Peyer's patch (tissue), 4 donors: ENCODE measurements at regions not wholly inside any gene's neighbourhood (a gene's known extent, or its start where the extent isn't known, plus 50 kb on each side); places are given as distances from the start of the nearest gene placed in this dataset.
"Not testable (repeated sequence)": the region's sequence is repeated elsewhere in the genome, so short reads cannot be mapped to it uniquely, and the experiment has no call there.

ENCODE experiments used
- POLR2A ChIP-seq, 2 donors: fragments of 450-650 bp; IDR thresholded peaks; one replicate each; pipeline ENCODE4 v1.5.1; 2017; ENCODE audit warnings: antibody characterized with exemption in 2 of 2, mild to moderate bottlenecking in 2 of 2, moderate library complexity in 2 of 2
- TF ChIP-seq, protein P1 (sequence below), 6 experiments: fragments of 450-650 bp in 4 of 6; fragments of 200-600 bp in 2 of 6; sonication (generic) in 1 of 6; IDR thresholded peaks; one replicate each; pipeline ENCODE4 v1.5.1; 2017 to 2019; ENCODE audit warnings: antibody characterized with exemption in 6 of 6, mild to moderate bottlenecking in 3 of 6, moderate library complexity in 1 of 6

DNA sequence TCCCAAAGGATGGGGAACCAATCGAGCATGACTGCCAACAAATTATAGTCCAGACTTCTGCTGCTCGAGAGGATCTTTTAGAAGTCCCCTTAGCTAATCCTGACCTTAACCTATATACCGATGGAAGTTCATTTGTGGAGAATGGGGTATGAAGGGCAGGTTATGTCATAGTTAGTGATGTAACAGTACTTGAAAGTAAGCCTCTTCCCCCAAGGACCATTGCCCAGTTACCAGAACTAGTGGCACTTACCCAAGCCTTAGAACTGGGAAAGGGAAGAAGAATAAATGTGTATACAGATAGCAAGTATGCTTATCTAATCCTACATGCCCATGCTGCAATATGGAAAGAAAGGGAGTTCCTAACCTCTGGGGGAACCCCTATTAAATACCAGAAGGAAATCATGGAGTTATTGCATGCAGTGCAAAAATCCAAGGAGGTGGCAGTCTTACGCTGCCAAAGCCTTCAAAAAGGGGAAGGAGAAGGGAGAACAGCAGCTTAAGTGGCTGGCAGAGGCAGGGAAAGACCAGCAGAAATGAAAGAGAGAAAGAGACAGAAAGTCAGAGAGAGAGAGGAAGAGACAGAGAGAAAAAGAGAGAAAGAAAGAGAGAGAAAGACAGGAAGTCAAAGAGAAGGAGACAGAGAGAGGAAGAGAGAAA, 224.4 kb upstream of the SLC8A1 start:
- TF ChIP-seq, protein P1, sequence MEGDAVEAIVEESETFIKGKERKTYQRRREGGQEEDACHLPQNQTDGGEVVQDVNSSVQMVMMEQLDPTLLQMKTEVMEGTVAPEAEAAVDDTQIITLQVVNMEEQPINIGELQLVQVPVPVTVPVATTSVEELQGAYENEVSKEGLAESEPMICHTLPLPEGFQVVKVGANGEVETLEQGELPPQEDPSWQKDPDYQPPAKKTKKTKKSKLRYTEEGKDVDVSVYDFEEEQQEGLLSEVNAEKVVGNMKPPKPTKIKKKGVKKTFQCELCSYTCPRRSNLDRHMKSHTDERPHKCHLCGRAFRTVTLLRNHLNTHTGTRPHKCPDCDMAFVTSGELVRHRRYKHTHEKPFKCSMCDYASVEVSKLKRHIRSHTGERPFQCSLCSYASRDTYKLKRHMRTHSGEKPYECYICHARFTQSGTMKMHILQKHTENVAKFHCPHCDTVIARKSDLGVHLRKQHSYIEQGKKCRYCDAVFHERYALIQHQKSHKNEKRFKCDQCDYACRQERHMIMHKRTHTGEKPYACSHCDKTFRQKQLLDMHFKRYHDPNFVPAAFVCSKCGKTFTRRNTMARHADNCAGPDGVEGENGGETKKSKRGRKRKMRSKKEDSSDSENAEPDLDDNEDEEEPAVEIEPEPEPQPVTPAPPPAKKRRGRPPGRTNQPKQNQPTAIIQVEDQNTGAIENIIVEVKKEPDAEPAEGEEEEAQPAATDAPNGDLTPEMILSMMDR (IDR thresholded peaks at IDR 0.05) = not testable (repeated sequence)
- TF ChIP-seq POLR2A (IDR thresholded peaks at IDR 0.05) = not testable (repeated sequence)
